Heart left ventricle (tissue), 13 donors: ENCODE measurements at regions not wholly inside any gene's neighbourhood (a gene's known extent, or its start where the extent isn't known, plus 50 kb on each side); places are given as distances from the start of the nearest gene placed in this dataset.

ENCODE experiments used
- CTCF ChIP-seq, 12 donors: fragments of 200-600 bp; sonication (generic) in 4 of 12; IDR thresholded peaks; one replicate each; pipeline versions ENCODE4 v1.5.0 to v1.8.0; 2018 to 2022; ENCODE audit warnings: antibody characterized with exemption in 12 of 12, mild to moderate bottlenecking in 5 of 12
- POLR2A ChIP-seq, 2 donors: fragments of 450-650 bp; IDR thresholded peaks; one replicate each; pipeline ENCODE4 v1.6.1; 2017; ENCODE audit warnings: antibody characterized with exemption in 2 of 2, mild to moderate bottlenecking in 2 of 2, moderate library complexity in 2 of 2
- donor health status: ischemic (EF 13 %, LVEDD 7.1; RV severe dilation, severe dysfunction).
- donor health status: DM: no; HTN: yes; CAD: no.
- donor health status: DM: no; HTN: no; CAD: no.
- donor health status: ischemic (EF 25% LVEDD 6.9; RV normal size, moderate dysfunction).
- donor health status: ischemic (EF 25% LVEDD 5.7; RV mildly dilated, moderate dysfunction).
- donor health status: ischemic (EF 35%, LVEDD 5.7; RV mildly dilated, moderate dysfunction).
- donor health status: nonischemic (EF 11% LVEDD 7.7; RV severe dilation, severe dysfunction).
- donor health status: DM: yes; HTN: yes; CAD: no.
- donor health status: PGD.
- donor health status: ischemic (EF 29% LVEDD 5.4; RV normal size, mild dysfunction).
- donor health status: nonischemic (EF 23%, LVEDD 6.1; RV moderate dilation, normal function).

- no peak for TF ChIP-seq CTCF (IDR thresholded peaks at IDR 0.05)
- TF ChIP-seq POLR2A (IDR thresholded peaks at IDR 0.05): no peak
Measured at GRCh38 chr2:150681120-150681804, 193.8 kb upstream of the RND3 start.
